HepG2 (cell line): ENCODE measurements at regions not wholly inside any gene's neighbourhood (a gene's known extent, or its start where the extent isn't known, plus 50 kb on each side); places are given as distances from the start of the nearest gene placed in this dataset.

Source experiments
- ATF6 ChIP-seq: sonication (generic); formaldehyde crosslinking; conservative IDR thresholded peaks from 2 replicates; pipeline ENCODE4 v1.4.0; 2020; ENCODE audit warnings: missing genetic modification reagents
- DBP ChIP-seq: sonication (generic); formaldehyde crosslinking; IDR thresholded peaks from 2 replicates; pipeline ENCODE4 v1.4.0; 2020; ENCODE audit warnings: missing genetic modification reagents; ENCODE audit errors: not compliant biosample characterization
- DNMT1 ChIP-seq: sonication (generic); formaldehyde crosslinking; IDR thresholded peaks from 2 replicates; pipeline ENCODE4 v1.5.1; 2020; ENCODE audit warnings: mild to moderate bottlenecking, missing genetic modification reagents
- ERF ChIP-seq: IDR thresholded peaks from 2 replicates; pipeline ENCODE4 v1.6.1; 2018; ENCODE audit warnings: missing biosample characterization, missing genetic modification reagents
- HMGXB4 ChIP-seq, 2 experiments: sonication (generic) in 1 of 2; formaldehyde crosslinking in 1 of 2; IDR thresholded peaks; 2 replicates each; pipeline versions ENCODE4 v1.4.0 to v1.6.1; 2018 to 2020; ENCODE audit warnings: missing genetic modification reagents in 2 of 2, borderline replicate concordance in 1 of 2, low read depth in 1 of 2, mild to moderate bottlenecking in 1 of 2, missing biosample characterization in 1 of 2
- IKZF1 ChIP-seq: fragments of 450-650 bp; IDR thresholded peaks from 2 replicates; pipeline ENCODE4 v1.7.1; 2016
- KAT8 ChIP-seq: IDR thresholded peaks from 2 replicates; pipeline ENCODE4 v1.6.1; 2016; ENCODE audit warnings: missing genetic modification reagents, missing compliant biosample characterization
- KIAA2018 ChIP-seq: sonication (generic); formaldehyde crosslinking; IDR thresholded peaks from 2 replicates; pipeline ENCODE4 v1.5.0; 2020; ENCODE audit warnings: mild to moderate bottlenecking, missing genetic modification reagents, borderline replicate concordance
- NAIF1 ChIP-seq: sonication (generic); formaldehyde crosslinking; IDR thresholded peaks from 2 replicates; pipeline ENCODE4 v1.5.0; 2020; ENCODE audit warnings: mild to moderate bottlenecking, missing genetic modification reagents, borderline replicate concordance
- PHF8 ChIP-seq: sonication (generic); formaldehyde crosslinking; IDR thresholded peaks from 2 replicates; pipeline ENCODE4 v1.5.0; 2020; ENCODE audit warnings: missing genetic modification reagents
- SIN3A ChIP-seq: IDR thresholded peaks from 2 replicates; pipeline ENCODE4 v1.6.1; 2011; ENCODE audit warnings: low read depth, mild to moderate bottlenecking, control low read depth, low read length, borderline replicate concordance
- TEF ChIP-seq: sonication (generic); formaldehyde crosslinking; IDR thresholded peaks from 2 replicates; pipeline ENCODE4 v1.5.0; 2020; ENCODE audit warnings: missing genetic modification reagents
- TP53 ChIP-seq: sonication (generic); formaldehyde crosslinking; conservative IDR thresholded peaks from 2 replicates; pipeline ENCODE4 v1.4.0; 2020; ENCODE audit warnings: missing genetic modification reagents
- YEATS4 ChIP-seq: sonication (generic); formaldehyde crosslinking; IDR thresholded peaks from 2 replicates; pipeline ENCODE4 v1.4.0; 2020; ENCODE audit warnings: missing genetic modification reagents, borderline replicate concordance
- ZNF777 ChIP-seq: sonication (generic); formaldehyde crosslinking; IDR thresholded peaks from 2 replicates; pipeline ENCODE4 v1.4.0; 2020; ENCODE audit warnings: missing genetic modification reagents
- ZNF780A ChIP-seq: sonication (generic); formaldehyde crosslinking; IDR thresholded peaks from 2 replicates; pipeline ENCODE4 v1.8.0; 2022; ENCODE audit warnings: mild to moderate bottlenecking, missing genetic modification reagents, moderate library complexity

GRCh38 chr9:91100878-91101450, 260.8 kb downstream of the AUH start (continued):
- no peak for TF ChIP-seq HMGXB4 (CRISPR knock-in tag; IDR thresholded peaks at IDR 0.05; ENCODE audit: borderline replicate concordance in 1 of 2, low read depth in 1 of 2)
- TF ChIP-seq NAIF1 (CRISPR knock-in tag), result peak; percentile 79; the same call in 1 of the 2 replicates
- TF ChIP-seq IKZF1, result no peak
- TF ChIP-seq SIN3A, result 0 out of 2 replicates have a peak, but pooled peaks have one; percentile 13
- no peak for TF ChIP-seq KIAA2018 (CRISPR knock-in tag)
- TF ChIP-seq TP53 (CRISPR knock-in tag), result 0 out of 2 replicates have a peak, but pooled peaks have one; percentile 41
- peak; percentile 71 for TF ChIP-seq KAT8 (CRISPR knock-in tag)
- TF ChIP-seq ATF6, result no peak
- TF ChIP-seq ZNF780A (CRISPR knock-in tag), result no peak
- peak; percentile 89 for TF ChIP-seq ERF
- TF ChIP-seq ZNF777 (CRISPR knock-in tag), result no peak
- TF ChIP-seq YEATS4 (CRISPR knock-in tag), result peak; percentile 88
- no peak; the same call in 1 of the 2 replicates for TF ChIP-seq PHF8
- no peak for TF ChIP-seq DBP (CRISPR knock-in tag)
- 0 out of 2 replicates have a peak, but pooled peaks have one; percentile 38 for TF ChIP-seq TEF (CRISPR knock-in tag)
- no peak for TF ChIP-seq DNMT1 (CRISPR knock-in tag)
